Endothelial cell of umbilical vein (primary cell): ENCODE measurements at regions not wholly inside any gene's neighbourhood (a gene's known extent, or its start where the extent isn't known, plus 50 kb on each side); places are given as distances from the start of the nearest gene placed in this dataset.

Experiments
- BruUV-seq: library from RNA; stranded (reverse); fragments of 400-500 nt; replicated peaks from 2 replicates; lab custom pipeline; 2021; lab: Mats Ljungman, UMichigan
- CTCF ChIA-PET: fragments of 300-600, 350-600 bp; sonication (Branson Sonifier 250); formaldehyde crosslinking; loops from one replicate; lab custom pipeline; 2021; ENCODE audit warnings: antibody characterized with exemption, inconsistent platforms; lab: Charles Lee
- POLR2A ChIA-PET: fragments of 300-600, 350-600 bp; sonication (Branson Sonifier 250); formaldehyde crosslinking; loops from one replicate; lab custom pipeline; 2021; ENCODE audit warnings: antibody characterized with exemption, inconsistent platforms; lab: Charles Lee
- DNase-seq: peaks from one replicate; pipeline ENCODE4 v3.0.0-alpha.2; 2011; ENCODE audit warnings: low read depth, low spot score
- FAIRE-seq: peaks from 2 replicates; lab custom pipeline; 2011; peaks lifted over from hg19 to GRCh38; lab: Jason Lieb, UNC
- H2AFZ ChIP-seq: 2 replicates; pipeline ENCODE4 v1.6.0; 2012; ENCODE audit warnings: low read depth, low read length, control low read depth, inconsistent platforms
- H3K27ac ChIP-seq: 2 replicates; pipeline ENCODE4 v1.5.1; 2011; ENCODE audit warnings: low read depth, mild to moderate bottlenecking, control low read depth, low read length, moderate library complexity; ENCODE audit not compliant: insufficient read depth
- H3K27me3 ChIP-seq, 2 experiments: 2 replicates each; pipeline versions ENCODE4 v1.6.0 to v1.6.1; 2011; ENCODE audit warnings: low read length in 2 of 2, mixed read lengths in 1 of 2; ENCODE audit not compliant: control insufficient read depth in 2 of 2, insufficient read depth in 2 of 2
- H3K36me3 ChIP-seq, 2 experiments: 2 replicates in 1 of 2; 3 replicates in 1 of 2; pipeline ENCODE4 v1.5.1; 2011; ENCODE audit warnings: low read length in 2 of 2, mild to moderate bottlenecking in 1 of 2, moderate library complexity in 1 of 2; ENCODE audit not compliant: control insufficient read depth in 2 of 2, insufficient read depth in 2 of 2; ENCODE audit errors: extremely low read depth in 1 of 2
- H3K4me1 ChIP-seq: 3 replicates; pipeline ENCODE4 v1.5.1; 2011; ENCODE audit warnings: mild to moderate bottlenecking, low read length; ENCODE audit not compliant: control insufficient read depth, insufficient read depth; ENCODE audit errors: extremely low read depth
- H3K4me2 ChIP-seq: 2 replicates; pipeline ENCODE4 v1.6.1; 2011; ENCODE audit warnings: low read length, control low read depth, mixed read lengths; ENCODE audit not compliant: insufficient read depth
- H3K4me3 ChIP-seq, 3 experiments: fragments of 200-600 bp in 1 of 3; sonication (generic), shearing (Covaris generic) in 1 of 3; replicated peaks in 1 of 3; 2 replicates each; pipeline ENCODE4 v1.5.1; 2011 to 2016; ENCODE audit warnings: control low read depth in 3 of 3, low read length in 3 of 3, mild to moderate bottlenecking in 2 of 3, inconsistent platforms in 1 of 3, low read depth in 1 of 3, moderate library complexity in 1 of 3; ENCODE audit not compliant: insufficient read depth in 1 of 3
- H3K79me2 ChIP-seq: 2 replicates; pipeline ENCODE4 v1.6.0; 2012; ENCODE audit warnings: low read length, inconsistent platforms; ENCODE audit not compliant: control insufficient read depth, insufficient read depth
- H3K9ac ChIP-seq: replicated peaks from 2 replicates; pipeline ENCODE3; 2011; ENCODE audit warnings: low read length, control low read depth; ENCODE audit not compliant: insufficient read depth; ENCODE audit errors: extremely low read depth
- H3K9me1 ChIP-seq: replicated peaks from 3 replicates; pipeline ENCODE4 v1.6.0; 2011; ENCODE audit warnings: mild to moderate bottlenecking, low read length; ENCODE audit not compliant: control insufficient read depth, insufficient read depth; ENCODE audit errors: extremely low read depth
- H3K9me3 ChIP-seq: replicated peaks from 2 replicates; pipeline ENCODE4 v1.5.1; 2012; ENCODE audit warnings: low read length, inconsistent platforms; ENCODE audit not compliant: control insufficient read depth, insufficient read depth
- H4K20me1 ChIP-seq: replicated peaks from 2 replicates; pipeline ENCODE3; 2011; ENCODE audit warnings: mild to moderate bottlenecking, low read length; ENCODE audit not compliant: control insufficient read depth, insufficient read depth; ENCODE audit errors: extremely low read depth
- FOS ChIP-seq: IDR thresholded peaks from 2 replicates; pipeline ENCODE4 v1.6.1; 2011; ENCODE audit warnings: mild to moderate bottlenecking, low read length, moderate library complexity, borderline replicate concordance; ENCODE audit not compliant: insufficient read depth
- GATA2 ChIP-seq: IDR thresholded peaks from 2 replicates; pipeline ENCODE4 v1.7.0; 2011; ENCODE audit warnings: low read depth, mild to moderate bottlenecking, moderate library complexity, mixed read lengths, low read length; ENCODE audit not compliant: insufficient read length, insufficient read depth
- JUN ChIP-seq: IDR thresholded peaks from 2 replicates; pipeline ENCODE4 v1.6.1; 2011; ENCODE audit warnings: borderline replicate concordance, low read depth; ENCODE audit not compliant: insufficient read length, insufficient read depth
- MAX ChIP-seq: IDR thresholded peaks from 2 replicates; pipeline ENCODE4 v1.6.1; 2011; ENCODE audit not compliant: insufficient read depth, insufficient read length
- MYC ChIP-seq: IDR thresholded peaks from one replicate; pipeline ENCODE4 v1.6.1; 2011; ENCODE audit warnings: mild to moderate bottlenecking, low read depth, low read length
- POLR2AphosphoS5 ChIP-seq: IDR thresholded peaks from 2 replicates; pipeline ENCODE4 v1.6.1; 2012; ENCODE audit warnings: low read depth, mild to moderate bottlenecking, control low read depth, low read length, moderate library complexity; ENCODE audit not compliant: insufficient read depth
- dilution Hi-C: fragments of 300-500 bp; cut with MboI; formaldehyde crosslinking; loops from one replicate; pipeline ENCODE4 v1.15.0; 2019; ENCODE audit warnings: low sequenced_read_pairs; ENCODE audit not compliant: extremely low pct_ligation_motif_present
- intact Hi-C: fragments of 100-400 bp; cut with micrococcal nuclease; formaldehyde crosslinking; loops from one replicate; pipeline ENCODE4 v1.10.0; 2022

GRCh38 chr18:29137773-29138495, 961.0 kb upstream of the CDH2 start:
- Histone ChIP-seq H3K4me2 (no peak overlapping the region), H3K36me3 (no peaks in the 10 kb centered on the region), H3K9ac (no peak overlapping the region), H3K9me3 (no peaks in the 10 kb centered on the region), H3K9me1 (no peaks in the 10 kb centered on the region), H3K27me3 (no peaks in the 10 kb centered on the region), H3K27ac (no peak overlapping the region), H2AFZ (no peak overlapping the region), H3K4me1 (no peaks in the 10 kb centered on the region), H4K20me1 (no peaks in the 10 kb centered on the region), H3K79me2 (no peaks in the 10 kb centered on the region), H3K4me3 (no peak overlapping the region)
- no peak for DNase-seq
- CTCF ChIA-PET, result interaction anchor here (1.1 to 1.5 kb wide), 2 partner anchors 9 to 12 kb away, joined by 3 read pairs; no protein-coding TSS in a partner anchor
- TF ChIP-seq FOS (no peak), GATA2 (no peak), MAX (no peak), POLR2AphosphoS5 (no peak), JUN (no peak), MYC (no peak)
- POLR2A ChIA-PET, result no interaction called here
- FAIRE-seq, result no peak
- dilution Hi-C loops, result no loop called here
- intact Hi-C loops, result no loop called here
- BruUV-seq, result no TSS peak
